Activated CD8-positive, alpha-beta memory T cell treated with anti-CD3 and anti-CD28 coated beads, Interleukin-2, amount 50 U/mL, for 1 hour (primary cell): ENCODE measurements at regions not wholly inside any gene's neighbourhood (a gene's known extent, or its start where the extent isn't known, plus 50 kb on each side); places are given as distances from the start of the nearest gene placed in this dataset.

Experiments used
- DNase-seq: peaks from one replicate; pipeline ENCODE4 v3.0.0-alpha.2; 2020; ENCODE audit errors: extremely low read depth

DNA sequence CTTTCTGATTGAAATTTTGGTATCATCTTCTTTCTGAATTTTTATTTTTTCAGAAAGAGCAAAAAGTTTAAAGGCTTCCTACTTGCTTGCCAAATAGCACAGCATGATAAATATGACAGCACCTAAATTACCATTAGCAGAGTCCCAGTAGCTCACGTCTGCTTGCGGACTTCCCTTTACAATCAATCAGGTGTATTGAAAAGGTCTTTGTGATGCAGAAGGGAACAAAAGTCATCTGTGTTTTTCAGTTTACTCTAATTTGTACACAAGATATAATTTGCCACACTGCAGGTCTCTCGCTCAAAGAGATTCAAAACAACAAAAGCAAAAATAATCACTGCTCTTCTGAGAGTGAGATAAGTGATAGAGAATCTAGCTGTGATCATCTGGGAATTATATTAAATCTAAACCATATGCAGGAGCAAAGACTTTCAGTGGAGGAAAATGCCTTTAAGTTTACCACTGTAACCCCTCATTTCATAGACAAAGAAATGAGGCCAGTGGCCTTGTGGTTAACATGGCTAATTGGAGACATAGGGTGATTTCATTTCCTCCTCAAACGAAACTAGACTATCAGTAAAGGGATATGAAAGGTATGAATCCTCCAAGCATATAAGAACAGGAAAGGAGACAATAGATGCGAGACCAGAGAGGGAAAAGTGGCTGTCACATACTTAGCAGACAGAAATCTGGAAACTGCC, 240.8 kb upstream of the TMPO start:
- no peak for DNase-seq

- no peak for DNase-seq
Measured at GRCh38 chr12:98275131-98275475, 240.3 kb upstream of the TMPO start.

- DNase-seq, result no peak
Measured at GRCh38 chr12:98280152-98280551, 235.2 kb upstream of the TMPO start.

DNA sequence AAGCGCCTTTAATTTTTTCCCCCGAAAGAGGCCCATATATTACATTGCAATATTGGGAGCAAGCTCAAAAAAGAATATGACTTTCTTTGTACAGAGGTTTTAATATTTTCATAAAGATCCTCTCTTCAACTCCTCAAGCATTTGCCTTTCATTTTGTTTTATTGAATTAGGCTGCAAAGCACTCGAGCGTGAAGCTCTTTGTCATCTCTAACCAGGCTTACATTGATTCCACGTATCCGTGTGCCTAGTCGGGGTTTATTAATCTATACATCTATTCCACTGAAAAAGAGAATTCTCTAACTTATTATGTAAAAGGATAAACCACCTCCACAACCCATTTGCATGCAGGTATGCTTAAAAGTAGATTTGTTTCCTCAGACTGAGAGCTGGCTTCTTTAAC, 234.8 kb upstream of the TMPO start:
- no peak for DNase-seq

DNA sequence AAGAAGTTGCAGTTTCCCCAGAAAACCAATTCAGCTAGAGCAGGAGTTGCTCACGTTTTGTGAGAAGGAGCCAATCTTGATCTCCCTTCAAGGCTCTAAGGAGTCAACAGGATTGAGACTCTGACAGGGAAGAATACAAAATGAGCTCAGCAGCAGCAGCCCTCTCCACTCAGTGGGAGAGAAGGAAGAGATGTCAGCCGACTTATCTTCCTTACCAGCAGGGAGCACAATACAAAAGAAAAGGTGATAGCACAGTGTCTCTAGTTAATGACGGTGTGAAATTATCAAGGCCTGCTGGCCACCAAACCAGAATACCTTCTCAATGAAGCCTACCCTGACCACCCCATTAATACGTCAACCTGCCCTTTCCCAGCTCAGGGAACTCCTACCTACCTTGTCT, 223.6 kb upstream of the TMPO start:
- no peak for DNase-seq

DNA sequence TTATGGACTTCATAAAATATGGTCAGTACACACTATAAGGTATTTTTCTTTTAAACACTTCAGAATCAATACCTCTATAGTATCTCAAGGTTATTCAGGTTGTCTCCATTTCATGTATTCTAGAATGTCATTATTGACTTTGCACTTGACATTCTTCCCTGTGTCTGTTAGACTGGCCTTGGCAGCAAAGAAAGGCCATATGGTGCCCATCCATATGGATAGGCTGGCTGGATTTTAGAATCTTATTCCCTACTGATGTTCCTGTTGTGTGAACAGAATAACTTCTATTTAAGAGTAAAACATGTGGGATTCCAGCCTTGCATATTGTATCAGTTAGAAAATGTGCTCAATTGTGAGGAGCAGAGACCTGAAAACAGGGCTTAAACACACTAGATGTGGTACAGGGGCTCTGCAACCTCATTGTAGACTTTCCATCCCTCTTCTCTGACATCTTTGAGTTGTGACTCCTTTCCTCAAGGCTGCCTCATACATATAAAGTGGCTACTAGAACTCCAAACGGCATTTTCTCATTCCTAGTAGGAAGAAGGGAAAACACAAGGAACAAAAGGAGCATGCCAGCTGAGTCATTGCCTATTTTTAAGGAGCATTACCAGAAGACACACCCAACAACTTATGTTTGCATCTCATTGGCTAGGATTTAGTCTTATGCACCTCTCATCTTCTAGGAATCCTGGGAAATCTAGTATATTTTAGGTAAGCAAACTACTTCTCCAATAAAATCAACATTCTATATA, 221.2 kb upstream of the TMPO start:
- DNase-seq, result no peak

DNA sequence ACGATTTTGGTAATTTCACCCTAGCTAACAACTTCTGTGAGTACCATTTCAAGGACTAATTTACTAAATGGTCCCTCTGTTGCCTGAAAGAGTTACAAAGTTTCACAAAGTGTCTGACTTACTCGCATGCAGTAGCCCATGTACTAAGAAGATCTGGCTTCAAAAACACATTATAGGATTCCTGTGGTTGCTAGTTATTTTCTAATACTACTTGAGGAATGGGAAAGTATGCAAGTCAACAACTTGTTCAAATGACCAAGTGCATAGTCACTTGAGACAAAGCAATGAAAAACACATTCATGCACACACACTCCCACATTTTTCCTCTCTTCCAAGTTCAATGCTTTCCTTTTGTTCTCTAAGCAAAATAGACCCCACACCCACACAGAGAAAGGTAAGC, 219.7 kb upstream of the TMPO start:
- DNase-seq, result no peak

- DNase-seq, result no peak
Measured at GRCh38 chr12:98296462-98297079, 218.8 kb upstream of the TMPO start.

GRCh38 chr12:98297538-98297937, 217.9 kb upstream of the TMPO start:
- DNase-seq, result no peak

- no peak for DNase-seq
Measured at GRCh38 chr12:98308141-98308540, 207.2 kb upstream of the TMPO start.

DNA sequence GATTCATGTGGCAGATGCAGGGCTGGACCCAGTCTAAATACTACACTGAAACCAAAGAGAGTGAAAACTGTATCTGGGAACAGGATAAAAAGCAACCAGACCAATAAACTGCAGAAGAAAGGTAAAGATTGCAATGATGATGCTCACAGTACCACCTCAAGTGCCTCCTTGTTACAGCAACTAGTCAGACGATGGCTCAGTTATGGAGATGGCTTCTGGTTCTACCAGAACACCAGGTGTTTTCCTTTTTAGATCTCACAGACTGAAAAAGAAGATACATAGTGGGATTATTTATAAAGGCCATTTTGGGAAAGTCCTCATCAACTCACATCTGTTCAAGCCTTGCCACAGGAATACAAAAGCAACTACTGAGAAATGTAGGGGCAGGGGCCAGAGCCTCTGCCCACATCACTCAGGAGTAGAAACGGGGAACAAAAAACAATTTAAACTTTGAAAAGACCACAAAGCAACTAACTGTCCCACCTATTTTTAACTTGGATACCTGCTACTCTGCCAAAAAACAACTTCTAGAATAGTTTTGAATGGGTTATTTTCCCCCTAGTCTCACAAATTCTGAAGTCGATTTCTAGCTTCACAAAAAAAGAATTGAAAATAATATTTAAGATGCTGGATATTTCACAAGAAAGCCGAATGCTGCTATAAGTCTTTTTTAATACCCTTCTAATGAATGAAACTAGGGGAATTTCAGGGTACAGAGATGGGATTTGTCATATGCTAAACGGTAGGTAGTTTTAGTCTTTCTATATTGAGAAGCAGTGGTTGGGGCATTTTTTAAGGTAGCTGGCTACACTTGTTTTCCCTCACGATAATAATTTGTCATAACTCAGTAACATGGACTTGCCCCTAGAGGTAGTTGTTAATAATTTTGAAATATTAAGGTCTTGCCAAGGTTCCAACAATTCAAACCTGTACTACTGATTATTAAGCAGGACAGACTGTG, 197.2 kb upstream of the TMPO start:
- DNase-seq, result no peak

- no peak for DNase-seq
Measured at GRCh38 chr12:98319716-98320425, 195.5 kb upstream of the TMPO start.

- no peak for DNase-seq
Measured at GRCh38 chr12:98325003-98325402, 190.4 kb upstream of the TMPO start.

DNA sequence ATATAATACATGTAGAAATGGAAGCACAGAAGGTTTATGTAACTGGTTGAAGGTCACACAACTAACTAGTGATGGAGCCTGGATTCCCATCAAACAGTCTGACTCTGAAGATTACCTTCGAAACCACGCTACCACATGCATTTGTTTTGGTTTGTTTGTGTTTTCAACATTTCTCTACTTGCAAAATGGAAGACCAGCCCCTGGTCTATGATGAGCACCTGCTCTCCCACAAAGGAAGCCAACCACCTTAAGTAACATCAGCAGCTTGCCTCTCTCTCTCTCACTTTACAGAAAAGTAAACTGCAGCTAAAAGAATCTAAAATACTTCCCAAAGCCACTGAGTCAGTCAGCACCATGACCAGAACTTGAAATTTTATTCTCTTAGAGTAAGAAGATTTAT, 186.9 kb upstream of the TMPO start:
- DNase-seq, result no peak

DNA sequence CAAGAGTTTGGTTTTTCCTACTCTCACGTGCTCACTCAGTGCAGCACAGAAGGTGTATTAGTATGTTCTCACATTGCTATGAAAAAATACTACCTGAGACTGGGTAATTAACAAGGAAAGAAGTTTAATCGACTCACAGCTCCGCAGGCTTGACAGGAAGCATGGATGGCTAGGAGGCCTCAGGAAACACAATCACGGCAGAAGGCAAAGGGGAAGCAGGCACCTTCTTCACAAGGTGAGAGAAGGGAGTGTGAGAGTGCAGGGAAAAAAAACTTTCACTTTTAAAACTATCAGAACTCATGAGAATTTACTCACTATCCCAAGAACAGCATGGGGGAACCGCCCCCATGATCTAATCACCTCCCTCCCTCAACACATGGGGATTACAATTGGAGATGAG, 185.8 kb upstream of the TMPO start:
- no peak for DNase-seq

DNA sequence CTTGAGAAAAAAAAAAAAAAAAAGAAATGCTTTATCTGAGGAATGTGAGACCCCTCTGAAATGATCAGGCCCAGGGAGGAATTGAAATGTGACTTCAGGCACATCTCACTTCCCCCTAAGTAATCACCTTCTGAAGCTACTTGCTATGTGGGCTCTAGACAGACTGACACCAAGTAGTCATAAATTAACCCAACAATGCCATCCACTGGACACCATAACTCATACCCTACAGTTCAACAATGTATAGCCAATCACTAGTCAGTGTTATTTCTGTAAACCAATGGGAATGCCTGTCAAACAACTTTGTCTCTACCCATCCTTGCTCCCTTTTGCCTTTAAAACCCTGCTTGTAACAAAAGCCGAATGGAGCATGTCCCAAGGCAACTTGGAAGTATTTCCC, 182.7 kb upstream of the TMPO start:
- no peak for DNase-seq

DNA sequence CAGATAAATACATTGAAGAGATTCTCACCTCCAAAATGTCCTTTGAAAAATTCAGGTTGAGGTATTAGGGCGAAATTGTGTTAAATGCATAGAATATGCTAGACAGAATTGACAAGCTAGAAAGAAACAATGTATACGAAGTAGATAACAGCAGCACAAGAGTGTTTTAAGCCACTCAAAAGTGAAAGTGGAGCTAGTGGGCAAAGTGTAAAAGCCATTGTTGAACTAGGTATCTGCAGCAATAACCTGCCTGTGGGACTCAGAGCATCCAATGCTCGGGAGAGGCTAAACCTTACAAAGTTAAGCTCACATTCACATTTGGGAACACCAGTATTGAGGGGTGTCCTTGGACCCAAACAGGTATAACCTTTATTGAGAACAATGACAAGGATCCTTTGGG, 180.6 kb upstream of the TMPO start:
- no peak for DNase-seq

DNA sequence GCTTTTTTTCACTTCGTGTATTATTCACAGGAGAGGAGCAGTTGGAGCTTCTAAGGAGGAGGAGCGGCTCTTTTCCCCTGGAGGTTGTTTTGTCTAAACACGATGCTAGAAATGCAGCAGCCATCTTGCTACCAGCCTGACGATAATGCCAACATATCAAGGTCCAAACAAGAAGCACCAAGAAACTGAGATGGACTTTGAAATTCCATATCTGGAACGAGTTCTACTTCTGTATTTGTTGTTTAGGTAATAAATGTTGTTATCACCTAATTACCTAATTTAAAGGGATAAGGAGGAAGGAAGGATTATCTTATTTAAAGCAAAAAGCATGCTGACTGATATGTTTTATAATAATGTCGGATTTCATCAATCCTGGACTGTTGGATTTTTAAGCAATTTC, 174.4 kb upstream of the TMPO start:
- no peak for DNase-seq

- no peak for DNase-seq
Measured at GRCh38 chr12:98341732-98342131, 173.7 kb upstream of the TMPO start.

- DNase-seq, result no peak
Measured at GRCh38 chr12:98343002-98343567, 172.3 kb upstream of the TMPO start.
